NCI-H510A (cell line): ENCODE measurements at regions not wholly inside any gene's neighbourhood (a gene's known extent, or its start where the extent isn't known, plus 50 kb on each side); places are given as distances from the start of the nearest gene placed in this dataset.
"Not testable (repeated sequence)": the region's sequence is repeated elsewhere in the genome, so short reads cannot be mapped to it uniquely, and the experiment has no call there.

ENCODE experiments used
- DNase-seq: peaks from one replicate; lab custom pipeline; 2025; lab: John Stamatoyannopoulos, UW

GRCh38 chr16:88185976-88186888 is 196.5 kb upstream of the ZNF469 start:
- not testable (repeated sequence) for DNase-seq

GRCh38 chr16:88186889-88187870 is 195.6 kb upstream of the ZNF469 start:
- DNase-seq = not testable (repeated sequence)

- DNase-seq = not testable (repeated sequence)
Measured at GRCh38 chr16:88188171-88188895, 194.4 kb upstream of the ZNF469 start.

GRCh38 chr16:88190592-88191095 is 192.1 kb upstream of the ZNF469 start:
- not testable (repeated sequence) for DNase-seq

GRCh38 chr16:88191168-88191567 is 191.6 kb upstream of the ZNF469 start:
- DNase-seq = not testable (repeated sequence)

GRCh38 chr16:88192601-88193000 is 190.2 kb upstream of the ZNF469 start:
- no peak for DNase-seq

GRCh38 chr16:88193706-88194396 is 188.9 kb upstream of the ZNF469 start:
- DNase-seq = not testable (repeated sequence)

GRCh38 chr16:88194397-88195268 is 188.1 kb upstream of the ZNF469 start:
- DNase-seq = no peak

- no peak for DNase-seq
Measured at GRCh38 chr16:88195269-88195705, 187.5 kb upstream of the ZNF469 start.

- no peak for DNase-seq
Measured at GRCh38 chr16:88195911-88196465, 186.8 kb upstream of the ZNF469 start.

- DNase-seq = no peak
Measured at GRCh38 chr16:88196471-88197400, 186.0 kb upstream of the ZNF469 start.

GRCh38 chr16:88197481-88198456 is 185.0 kb upstream of the ZNF469 start:
- DNase-seq = no peak

GRCh38 chr16:88198457-88199295 is 184.1 kb upstream of the ZNF469 start:
- DNase-seq = not testable (repeated sequence)

- not testable (repeated sequence) for DNase-seq
Measured at GRCh38 chr16:88199296-88200153, 183.2 kb upstream of the ZNF469 start.
